ENCODE measurements at regions not wholly inside any gene's neighbourhood (a gene's known extent, or its start where the extent isn't known, plus 50 kb on each side); places are given as distances from the start of the nearest gene placed in this dataset.

DNA sequence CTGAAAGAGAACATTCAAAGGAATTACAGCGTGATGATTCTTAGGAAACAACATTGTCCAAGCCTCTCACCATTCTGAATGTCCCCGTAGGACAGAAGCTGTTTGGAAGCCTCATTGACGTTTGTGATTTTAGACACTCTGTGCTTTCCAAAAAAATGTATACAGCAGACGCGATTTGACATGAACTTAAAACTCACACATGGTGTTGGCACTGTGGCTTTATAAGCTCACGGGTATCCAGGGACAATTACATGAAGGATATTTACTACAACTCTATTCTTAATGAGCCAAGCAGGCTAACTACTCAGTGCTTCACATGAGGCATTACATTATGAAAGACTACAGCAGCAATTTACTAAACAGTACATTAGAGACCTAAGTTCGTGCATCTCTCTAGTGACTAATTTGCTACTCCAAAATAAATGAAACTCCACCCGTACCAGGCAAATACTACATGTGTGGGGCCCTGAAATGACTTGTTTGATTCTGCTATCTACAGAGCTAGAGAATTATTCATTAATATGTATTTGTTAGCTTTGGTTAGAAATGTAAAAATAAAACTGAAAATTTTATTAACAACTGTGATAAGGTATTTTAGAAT, 620.7 kb downstream of the SPRY1 start:
- H4K20me1 ChIP-seq (ENCODE audit: control insufficient read depth, extremely low read depth, insufficient read depth, low read length) = no peaks in the 10 kb centered on the region
- H3K27me3 ChIP-seq (ENCODE audit: control insufficient read depth, extremely low read depth, insufficient read depth, low read length) = no peaks in the 10 kb centered on the region
- H3K4me1 ChIP-seq (ENCODE audit: control insufficient read depth, extremely low read depth, insufficient read depth, low read length) = no peaks in the 10 kb centered on the region
- no peak overlapping the region for H3K27ac ChIP-seq (ENCODE audit: control insufficient read depth, insufficient read depth, low read length)
- no peaks in the 10 kb centered on the region for H3K9me3 ChIP-seq (ENCODE audit: control insufficient read depth, low read depth, low read length)
- no peaks in the 10 kb centered on the region for H3K36me3 ChIP-seq (ENCODE audit: control insufficient read depth in 2 of 2, extremely low read depth in 1 of 2, insufficient read depth in 2 of 2, low read length in 2 of 2)
- DNase-seq (ENCODE audit: low read depth, low spot score) (no peak), FAIRE-seq (no peak)
- H3K4me2 ChIP-seq (ENCODE audit: control insufficient read depth, extremely low read depth, insufficient read depth, low read depth, low read length) = no peak overlapping the region
- no peak overlapping the region for H3K4me3 ChIP-seq (ENCODE audit: control insufficient read depth in 2 of 3, extremely low read depth in 1 of 3, insufficient read depth in 2 of 3, low read depth in 1 of 3, low read length in 3 of 3)
- dilution Hi-C loops (cut with MboI; ENCODE audit: extremely low pct_ligation_motif_present, low sequenced_read_pairs) = no loop called here
- H3K9ac ChIP-seq (ENCODE audit: control insufficient read depth, extremely low read depth, insufficient read depth, low read length) = no peak overlapping the region
- H2AFZ ChIP-seq (ENCODE audit: control insufficient read depth, low read length) = peak overlapping the region; percentile 52
- H3K9me1 ChIP-seq (ENCODE audit: control insufficient read depth, extremely low read depth, insufficient read depth, low read length) = no peaks in the 10 kb centered on the region
- TF ChIP-seq, protein P1, sequence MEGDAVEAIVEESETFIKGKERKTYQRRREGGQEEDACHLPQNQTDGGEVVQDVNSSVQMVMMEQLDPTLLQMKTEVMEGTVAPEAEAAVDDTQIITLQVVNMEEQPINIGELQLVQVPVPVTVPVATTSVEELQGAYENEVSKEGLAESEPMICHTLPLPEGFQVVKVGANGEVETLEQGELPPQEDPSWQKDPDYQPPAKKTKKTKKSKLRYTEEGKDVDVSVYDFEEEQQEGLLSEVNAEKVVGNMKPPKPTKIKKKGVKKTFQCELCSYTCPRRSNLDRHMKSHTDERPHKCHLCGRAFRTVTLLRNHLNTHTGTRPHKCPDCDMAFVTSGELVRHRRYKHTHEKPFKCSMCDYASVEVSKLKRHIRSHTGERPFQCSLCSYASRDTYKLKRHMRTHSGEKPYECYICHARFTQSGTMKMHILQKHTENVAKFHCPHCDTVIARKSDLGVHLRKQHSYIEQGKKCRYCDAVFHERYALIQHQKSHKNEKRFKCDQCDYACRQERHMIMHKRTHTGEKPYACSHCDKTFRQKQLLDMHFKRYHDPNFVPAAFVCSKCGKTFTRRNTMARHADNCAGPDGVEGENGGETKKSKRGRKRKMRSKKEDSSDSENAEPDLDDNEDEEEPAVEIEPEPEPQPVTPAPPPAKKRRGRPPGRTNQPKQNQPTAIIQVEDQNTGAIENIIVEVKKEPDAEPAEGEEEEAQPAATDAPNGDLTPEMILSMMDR (optimal IDR thresholded peaks at IDR 0.05 in 1 of 3, IDR thresholded peaks at IDR 0.05 in 1 of 3, conservative IDR thresholded peaks at IDR 0.05 in 1 of 3; ENCODE audit: extremely low read depth in 1 of 3, insufficient read depth in 2 of 3, low read length in 3 of 3) = no peak
- no peak for TF ChIP-seq EZH2 (IDR thresholded peaks at IDR 0.05; ENCODE audit: low read length)
- H3K79me2 ChIP-seq (ENCODE audit: control insufficient read depth, insufficient read depth, low read length) = no peaks in the 10 kb centered on the region

DNA sequence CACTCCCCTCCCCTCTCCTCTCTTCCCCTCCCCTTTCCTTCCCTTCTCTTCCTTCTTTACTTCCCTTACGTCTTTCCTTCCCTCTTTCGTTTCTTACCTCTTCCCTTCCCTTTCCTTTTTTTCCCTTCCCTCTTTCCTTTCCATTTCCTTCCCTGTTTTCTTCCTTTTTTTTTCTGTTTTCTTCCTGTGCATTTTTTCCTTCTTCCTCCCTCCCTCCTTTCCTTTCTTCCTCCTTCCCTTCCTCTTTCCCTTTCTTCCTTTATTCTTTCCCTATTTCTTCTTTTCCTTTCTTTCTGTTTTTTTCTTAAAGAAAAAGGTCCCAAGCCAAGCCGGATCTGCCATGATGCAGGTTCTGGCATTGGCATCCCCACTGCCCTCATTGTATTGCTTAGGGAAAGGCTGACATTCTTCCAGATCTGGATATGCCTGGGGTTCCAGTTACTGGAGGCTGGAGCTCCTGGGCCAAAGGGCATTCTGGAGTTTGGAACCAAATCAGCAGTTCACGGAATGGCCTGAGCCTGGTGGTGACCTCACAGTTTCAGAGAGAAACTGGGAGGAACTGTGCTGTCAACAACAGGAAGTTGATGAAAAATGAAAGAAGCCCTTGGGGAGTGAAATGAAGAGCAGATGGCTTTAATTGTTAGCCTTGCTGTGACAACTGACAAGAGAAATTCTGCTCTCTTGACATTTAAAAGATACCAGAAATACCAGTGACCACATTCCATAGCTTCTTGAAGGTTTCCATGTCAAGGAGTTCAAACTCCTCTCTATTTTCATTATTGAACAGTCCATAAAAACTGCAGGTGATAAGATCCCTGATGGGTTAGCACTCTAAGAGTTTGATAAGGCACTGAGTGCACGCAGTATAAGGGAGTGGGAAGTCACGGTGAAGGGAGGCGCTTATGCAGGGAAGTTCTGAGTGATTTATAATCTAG, 622.1 kb downstream of the SPRY1 start:
- DNase-seq (ENCODE audit: low read depth, low spot score) (no peak), FAIRE-seq (no peak)
- Histone ChIP-seq H3K9me3 (ENCODE audit: control insufficient read depth, low read depth, low read length) (no peaks in the 10 kb centered on the region), H3K9ac (ENCODE audit: control insufficient read depth, extremely low read depth, insufficient read depth, low read length) (no peak overlapping the region), H2AFZ (ENCODE audit: control insufficient read depth, low read length) (peak overlapping the region; percentile 10), H3K4me3 (ENCODE audit: control insufficient read depth in 2 of 3, extremely low read depth in 1 of 3, insufficient read depth in 2 of 3, low read depth in 1 of 3, low read length in 3 of 3) (no peak overlapping the region), H4K20me1 (ENCODE audit: control insufficient read depth, extremely low read depth, insufficient read depth, low read length) (no peaks in the 10 kb centered on the region), H3K4me2 (ENCODE audit: control insufficient read depth, extremely low read depth, insufficient read depth, low read depth, low read length) (no peak overlapping the region), H3K79me2 (ENCODE audit: control insufficient read depth, insufficient read depth, low read length) (no peaks in the 10 kb centered on the region), H3K27me3 (ENCODE audit: control insufficient read depth, extremely low read depth, insufficient read depth, low read length) (no peaks in the 10 kb centered on the region), H3K27ac (ENCODE audit: control insufficient read depth, insufficient read depth, low read length) (no peak overlapping the region), H3K9me1 (ENCODE audit: control insufficient read depth, extremely low read depth, insufficient read depth, low read length) (no peaks in the 10 kb centered on the region), H3K4me1 (ENCODE audit: control insufficient read depth, extremely low read depth, insufficient read depth, low read length) (no peaks in the 10 kb centered on the region), H3K36me3 (ENCODE audit: control insufficient read depth in 2 of 2, extremely low read depth in 1 of 2, insufficient read depth in 2 of 2, low read length in 2 of 2) (no peaks in the 10 kb centered on the region)
- dilution Hi-C loops (cut with MboI; ENCODE audit: extremely low pct_ligation_motif_present, low sequenced_read_pairs) = no loop called here
- TF ChIP-seq EZH2 (IDR thresholded peaks at IDR 0.05; ENCODE audit: low read length) = no peak
- TF ChIP-seq, protein P1 (optimal IDR thresholded peaks at IDR 0.05 in 1 of 3, IDR thresholded peaks at IDR 0.05 in 1 of 3, conservative IDR thresholded peaks at IDR 0.05 in 1 of 3; ENCODE audit: extremely low read depth in 1 of 3, insufficient read depth in 2 of 3, low read length in 3 of 3) = no peak
